ENCODE measurements at regions not wholly inside any gene's neighbourhood (a gene's known extent, or its start where the extent isn't known, plus 50 kb on each side); places are given as distances from the start of the nearest gene placed in this dataset.

- no peaks in the 10 kb centered on the region for H3K36me3 ChIP-seq (ENCODE audit: control insufficient read depth in 4 of 4, insufficient read depth in 3 of 4, low read depth in 1 of 4, low read length in 3 of 4)
- H3K27ac ChIP-seq (ENCODE audit: low read depth in 1 of 2, low read length in 2 of 2) = no peak overlapping the region
- H3K9ac ChIP-seq (ENCODE audit: low read depth in 1 of 2, low read length in 2 of 2) = no peak overlapping the region
- WGBS = 13% methylated on average over 26 of the region's 26 CpGs
- H3K4me1 ChIP-seq (ENCODE audit: control insufficient read depth in 4 of 4, insufficient read depth in 4 of 4, low read length in 3 of 4) = no peaks in the 10 kb centered on the region
- TF ChIP-seq HNF4G (IDR thresholded peaks at IDR 0.05) = no peak
- TF ChIP-seq TAF1 (conservative IDR thresholded peaks at IDR 0.05) = no peak
- TF ChIP-seq NR2F2 (IDR thresholded peaks at IDR 0.05) = no peak
- H3K27me3 ChIP-seq (ENCODE audit: control insufficient read depth in 4 of 4, insufficient read depth in 4 of 4, low read length in 3 of 4) = peaks cover 0 to 20% (median 8%) of the 10 kb centered on the region in 4 donors
- no peaks in the 10 kb centered on the region for H3K9me3 ChIP-seq (ENCODE audit: control insufficient read depth in 4 of 4, low read length in 3 of 4)
- DNase-seq (ENCODE audit: low spot score) = no peak
- no peak overlapping the region for H3K4me3 ChIP-seq (ENCODE audit: low read depth in 1 of 3, low read length in 3 of 3)
These were observed 62.4 kb downstream of the CRYBB2 start for GRCh38 chr22:25281675-25282345.

DNA sequence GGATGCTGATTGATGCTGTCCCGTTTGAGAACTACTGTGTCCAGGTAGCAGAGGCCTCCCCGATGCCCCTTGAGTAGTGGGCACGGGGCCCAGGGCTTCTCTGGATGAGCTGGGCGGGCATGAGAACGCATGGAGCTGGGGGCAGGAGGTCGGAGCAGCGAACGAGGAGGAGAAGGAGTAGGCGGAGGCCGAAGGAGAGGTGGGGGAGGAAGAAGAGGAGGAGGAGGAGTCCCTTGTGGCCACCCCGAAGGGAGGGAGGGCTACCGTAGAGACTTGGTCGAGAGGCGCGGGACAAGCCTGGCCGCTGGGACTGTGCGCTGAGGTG, 62.9 kb downstream of the CRYBB2 start:
- Histone ChIP-seq H3K27me3 (ENCODE audit: control insufficient read depth in 4 of 4, insufficient read depth in 4 of 4, low read length in 3 of 4) (peaks cover 0 to 20% (median 8%) of the 10 kb centered on the region in 4 donors), H3K9me3 (ENCODE audit: control insufficient read depth in 4 of 4, low read length in 3 of 4) (no peaks in the 10 kb centered on the region), H3K4me1 (ENCODE audit: control insufficient read depth in 4 of 4, insufficient read depth in 4 of 4, low read length in 3 of 4) (no peaks in the 10 kb centered on the region), H3K4me3 (ENCODE audit: low read depth in 1 of 3, low read length in 3 of 3) (no peak overlapping the region), H3K36me3 (ENCODE audit: control insufficient read depth in 4 of 4, insufficient read depth in 3 of 4, low read depth in 1 of 4, low read length in 3 of 4) (no peaks in the 10 kb centered on the region), H3K27ac (ENCODE audit: low read depth in 1 of 2, low read length in 2 of 2) (no peak overlapping the region), H3K9ac (ENCODE audit: low read depth in 1 of 2, low read length in 2 of 2) (no peak overlapping the region)
- no peak for DNase-seq (ENCODE audit: low spot score)
- no peak for TF ChIP-seq RAD21 (IDR thresholded peaks at IDR 0.05)
- no peak for TF ChIP-seq SP1 (IDR thresholded peaks at IDR 0.05)
- TF ChIP-seq HNF4G (IDR thresholded peaks at IDR 0.05) = no peak
- TF ChIP-seq EGR1 (IDR thresholded peaks at IDR 0.05; ENCODE audit: low read depth in 2 of 2) = no peak
- no peak for TF ChIP-seq JUND (IDR thresholded peaks at IDR 0.05)
- no peak for TF ChIP-seq NR2F2 (IDR thresholded peaks at IDR 0.05)
- no peak for TF ChIP-seq HNF4A (conservative IDR thresholded peaks at IDR 0.05)
- TF ChIP-seq FOXA2 (IDR thresholded peaks at IDR 0.05) = no peak
- TF ChIP-seq FOXA1 (IDR thresholded peaks at IDR 0.05) = no peak
- TF ChIP-seq YY1 (IDR thresholded peaks at IDR 0.05) = no peak
- no peak for TF ChIP-seq GABPA (IDR thresholded peaks at IDR 0.05 in 1 of 2, conservative IDR thresholded peaks at IDR 0.05 in 1 of 2)
- TF ChIP-seq, protein P1, sequence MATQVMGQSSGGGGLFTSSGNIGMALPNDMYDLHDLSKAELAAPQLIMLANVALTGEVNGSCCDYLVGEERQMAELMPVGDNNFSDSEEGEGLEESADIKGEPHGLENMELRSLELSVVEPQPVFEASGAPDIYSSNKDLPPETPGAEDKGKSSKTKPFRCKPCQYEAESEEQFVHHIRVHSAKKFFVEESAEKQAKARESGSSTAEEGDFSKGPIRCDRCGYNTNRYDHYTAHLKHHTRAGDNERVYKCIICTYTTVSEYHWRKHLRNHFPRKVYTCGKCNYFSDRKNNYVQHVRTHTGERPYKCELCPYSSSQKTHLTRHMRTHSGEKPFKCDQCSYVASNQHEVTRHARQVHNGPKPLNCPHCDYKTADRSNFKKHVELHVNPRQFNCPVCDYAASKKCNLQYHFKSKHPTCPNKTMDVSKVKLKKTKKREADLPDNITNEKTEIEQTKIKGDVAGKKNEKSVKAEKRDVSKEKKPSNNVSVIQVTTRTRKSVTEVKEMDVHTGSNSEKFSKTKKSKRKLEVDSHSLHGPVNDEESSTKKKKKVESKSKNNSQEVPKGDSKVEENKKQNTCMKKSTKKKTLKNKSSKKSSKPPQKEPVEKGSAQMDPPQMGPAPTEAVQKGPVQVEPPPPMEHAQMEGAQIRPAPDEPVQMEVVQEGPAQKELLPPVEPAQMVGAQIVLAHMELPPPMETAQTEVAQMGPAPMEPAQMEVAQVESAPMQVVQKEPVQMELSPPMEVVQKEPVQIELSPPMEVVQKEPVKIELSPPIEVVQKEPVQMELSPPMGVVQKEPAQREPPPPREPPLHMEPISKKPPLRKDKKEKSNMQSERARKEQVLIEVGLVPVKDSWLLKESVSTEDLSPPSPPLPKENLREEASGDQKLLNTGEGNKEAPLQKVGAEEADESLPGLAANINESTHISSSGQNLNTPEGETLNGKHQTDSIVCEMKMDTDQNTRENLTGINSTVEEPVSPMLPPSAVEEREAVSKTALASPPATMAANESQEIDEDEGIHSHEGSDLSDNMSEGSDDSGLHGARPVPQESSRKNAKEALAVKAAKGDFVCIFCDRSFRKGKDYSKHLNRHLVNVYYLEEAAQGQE (IDR thresholded peaks at IDR 0.05) = no peak
- TF ChIP-seq MAX (IDR thresholded peaks at IDR 0.05) = no peak
- TF ChIP-seq TAF1 (conservative IDR thresholded peaks at IDR 0.05) = no peak
- TF ChIP-seq ATF3 (IDR thresholded peaks at IDR 0.05) = no peak
- no peak for TF ChIP-seq CTCF (IDR thresholded peaks at IDR 0.05; ENCODE audit: low read depth, low read length, missing input control)
- TF ChIP-seq RXRA (IDR thresholded peaks at IDR 0.05) = no peak
- TF ChIP-seq, protein P2, sequence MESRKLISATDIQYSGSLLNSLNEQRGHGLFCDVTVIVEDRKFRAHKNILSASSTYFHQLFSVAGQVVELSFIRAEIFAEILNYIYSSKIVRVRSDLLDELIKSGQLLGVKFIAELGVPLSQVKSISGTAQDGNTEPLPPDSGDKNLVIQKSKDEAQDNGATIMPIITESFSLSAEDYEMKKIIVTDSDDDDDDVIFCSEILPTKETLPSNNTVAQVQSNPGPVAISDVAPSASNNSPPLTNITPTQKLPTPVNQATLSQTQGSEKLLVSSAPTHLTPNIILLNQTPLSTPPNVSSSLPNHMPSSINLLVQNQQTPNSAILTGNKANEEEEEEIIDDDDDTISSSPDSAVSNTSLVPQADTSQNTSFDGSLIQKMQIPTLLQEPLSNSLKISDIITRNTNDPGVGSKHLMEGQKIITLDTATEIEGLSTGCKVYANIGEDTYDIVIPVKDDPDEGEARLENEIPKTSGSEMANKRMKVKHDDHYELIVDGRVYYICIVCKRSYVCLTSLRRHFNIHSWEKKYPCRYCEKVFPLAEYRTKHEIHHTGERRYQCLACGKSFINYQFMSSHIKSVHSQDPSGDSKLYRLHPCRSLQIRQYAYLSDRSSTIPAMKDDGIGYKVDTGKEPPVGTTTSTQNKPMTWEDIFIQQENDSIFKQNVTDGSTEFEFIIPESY (IDR thresholded peaks at IDR 0.05) = no peak
- 2% methylated on average over 17 of the region's 17 CpGs for WGBS
